Sigmoid colon (tissue), 4 donors: ENCODE measurements at regions not wholly inside any gene's neighbourhood (a gene's known extent, or its start where the extent isn't known, plus 50 kb on each side); places are given as distances from the start of the nearest gene placed in this dataset.

Source experiments
- EP300 ChIP-seq, 4 donors: sonication (generic); formaldehyde crosslinking; IDR thresholded peaks; one replicate each; pipeline ENCODE4 v1.6.1; 2017; ENCODE audit warnings: antibody characterized with exemption in 4 of 4
- POLR2AphosphoS5 ChIP-seq, 4 donors: sonication (generic); formaldehyde crosslinking; IDR thresholded peaks; one replicate each; pipeline ENCODE4 v1.6.1; 2017; ENCODE audit warnings: antibody characterized with exemption in 4 of 4
- TF ChIP-seq, protein P1 (sequence below), 4 experiments: fragments of 450-650 bp in 3 of 4; fragments of 200-600 bp in 1 of 4; IDR thresholded peaks; one replicate each; pipeline ENCODE4 v1.5.1; 2016 to 2019; ENCODE audit warnings: antibody characterized with exemption in 4 of 4, mild to moderate bottlenecking in 3 of 4, moderate library complexity in 2 of 4

DNA sequence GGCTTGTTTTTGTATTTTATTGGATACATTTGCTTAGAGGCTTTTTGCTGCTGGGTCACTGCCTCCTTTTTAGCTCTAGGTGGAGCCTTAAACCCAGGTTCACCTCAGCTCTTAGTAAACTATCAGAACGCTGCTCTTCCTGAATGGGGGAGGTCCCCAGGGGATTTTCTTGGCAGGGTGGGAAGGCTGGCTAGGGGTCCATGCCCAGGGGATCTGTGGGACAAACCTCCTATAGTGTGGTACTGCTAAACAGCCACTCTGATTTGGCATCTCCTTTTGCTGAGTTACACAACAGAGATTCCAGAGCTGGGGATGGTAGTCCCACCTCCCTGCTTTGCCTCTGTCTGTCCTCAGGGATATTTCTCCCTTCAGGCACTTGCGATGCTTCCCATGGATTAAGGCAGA, 204.9 kb downstream of the ZIC5 start:
- TF ChIP-seq EP300 (IDR thresholded peaks at IDR 0.05) (no peak), POLR2AphosphoS5 (IDR thresholded peaks at IDR 0.05) (no peak)
- TF ChIP-seq, protein P1, sequence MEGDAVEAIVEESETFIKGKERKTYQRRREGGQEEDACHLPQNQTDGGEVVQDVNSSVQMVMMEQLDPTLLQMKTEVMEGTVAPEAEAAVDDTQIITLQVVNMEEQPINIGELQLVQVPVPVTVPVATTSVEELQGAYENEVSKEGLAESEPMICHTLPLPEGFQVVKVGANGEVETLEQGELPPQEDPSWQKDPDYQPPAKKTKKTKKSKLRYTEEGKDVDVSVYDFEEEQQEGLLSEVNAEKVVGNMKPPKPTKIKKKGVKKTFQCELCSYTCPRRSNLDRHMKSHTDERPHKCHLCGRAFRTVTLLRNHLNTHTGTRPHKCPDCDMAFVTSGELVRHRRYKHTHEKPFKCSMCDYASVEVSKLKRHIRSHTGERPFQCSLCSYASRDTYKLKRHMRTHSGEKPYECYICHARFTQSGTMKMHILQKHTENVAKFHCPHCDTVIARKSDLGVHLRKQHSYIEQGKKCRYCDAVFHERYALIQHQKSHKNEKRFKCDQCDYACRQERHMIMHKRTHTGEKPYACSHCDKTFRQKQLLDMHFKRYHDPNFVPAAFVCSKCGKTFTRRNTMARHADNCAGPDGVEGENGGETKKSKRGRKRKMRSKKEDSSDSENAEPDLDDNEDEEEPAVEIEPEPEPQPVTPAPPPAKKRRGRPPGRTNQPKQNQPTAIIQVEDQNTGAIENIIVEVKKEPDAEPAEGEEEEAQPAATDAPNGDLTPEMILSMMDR (IDR thresholded peaks at IDR 0.05) = no peak
